ENCODE measurements at regions not wholly inside any gene's neighbourhood (a gene's known extent, or its start where the extent isn't known, plus 50 kb on each side); places are given as distances from the start of the nearest gene placed in this dataset.
"Not testable (repeated sequence)": the region's sequence is repeated elsewhere in the genome, so short reads cannot be mapped to it uniquely, and the experiment has no call there.

DNA sequence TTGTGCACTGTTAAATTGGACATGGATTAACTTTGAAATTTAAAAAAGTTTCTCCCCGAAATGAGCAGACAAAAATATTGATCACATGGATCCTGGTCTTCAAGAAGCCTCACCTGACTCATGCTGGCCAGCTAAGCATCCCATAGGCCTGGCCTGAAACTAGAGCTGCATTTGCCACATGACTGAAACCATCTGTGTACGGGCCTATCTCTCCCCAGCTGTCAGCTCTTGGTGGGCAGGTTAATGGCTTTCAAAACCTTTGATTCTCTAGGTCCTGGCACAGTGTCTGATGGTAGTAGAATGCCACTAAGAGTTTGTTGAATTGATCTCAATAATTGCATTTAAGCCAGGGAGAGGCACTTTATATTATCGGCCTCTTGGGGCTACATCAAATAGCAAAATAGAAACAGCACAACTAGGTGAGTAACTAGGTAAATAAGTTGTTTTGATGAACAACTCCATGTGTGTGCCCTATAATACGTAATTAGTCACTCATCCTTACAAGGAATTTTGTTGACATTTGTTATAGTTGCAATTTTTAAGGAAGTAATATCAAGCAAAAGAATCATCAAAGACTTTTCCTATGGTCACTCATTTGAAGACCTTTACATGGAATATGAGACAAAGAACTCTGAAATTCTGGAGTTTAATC, 251.1 kb downstream of the SP3 start:
- no peak for DNase-seq

DNA sequence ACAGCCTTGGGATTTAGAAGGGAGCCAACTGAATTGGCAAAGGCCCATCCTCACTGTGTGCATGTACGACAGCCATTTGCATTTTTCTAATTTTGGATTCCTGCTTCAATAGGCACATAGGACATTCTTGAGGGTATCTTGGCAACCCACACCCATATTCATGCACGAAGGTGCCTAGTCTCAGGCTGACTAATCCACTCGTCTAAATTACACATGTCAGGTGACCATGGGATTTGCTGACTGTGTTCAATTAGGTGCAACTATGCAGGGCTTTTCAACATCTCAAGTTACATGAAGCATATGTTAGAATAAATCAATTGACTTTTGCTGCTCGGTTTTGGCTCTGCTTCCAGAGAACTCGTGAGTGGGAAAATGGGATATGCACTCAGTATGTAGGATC, 249.7 kb downstream of the SP3 start:
- DNase-seq, result no peak

DNA sequence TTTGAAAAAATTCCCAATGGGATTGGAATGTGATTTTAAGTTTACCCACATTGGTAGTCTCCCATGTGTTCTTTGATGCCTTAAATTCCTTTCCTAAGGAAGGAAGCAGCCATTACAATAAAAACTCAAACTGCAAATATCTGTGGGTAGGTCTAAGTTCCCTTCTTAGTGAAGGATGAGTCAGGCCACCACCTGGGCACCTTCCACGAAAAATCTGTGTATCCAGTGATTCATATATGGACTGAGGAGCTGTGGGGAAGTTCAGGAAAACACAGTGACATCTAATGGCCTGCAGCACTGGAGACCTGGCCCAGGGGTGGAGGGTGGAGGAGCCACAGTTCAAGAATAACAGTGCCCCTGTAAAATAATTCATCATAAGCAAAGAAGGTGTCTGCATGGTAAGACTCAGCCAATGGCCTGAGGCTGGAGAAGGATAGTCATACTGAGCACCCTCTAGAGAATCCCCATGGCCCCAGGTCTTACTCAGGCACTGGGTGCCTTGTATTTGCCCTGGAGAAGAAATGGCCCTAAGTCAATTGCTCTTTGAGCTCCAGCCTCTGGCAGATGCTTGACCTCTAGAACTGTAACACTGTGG, 248.6 kb downstream of the SP3 start:
- DNase-seq, result no peak

DNA sequence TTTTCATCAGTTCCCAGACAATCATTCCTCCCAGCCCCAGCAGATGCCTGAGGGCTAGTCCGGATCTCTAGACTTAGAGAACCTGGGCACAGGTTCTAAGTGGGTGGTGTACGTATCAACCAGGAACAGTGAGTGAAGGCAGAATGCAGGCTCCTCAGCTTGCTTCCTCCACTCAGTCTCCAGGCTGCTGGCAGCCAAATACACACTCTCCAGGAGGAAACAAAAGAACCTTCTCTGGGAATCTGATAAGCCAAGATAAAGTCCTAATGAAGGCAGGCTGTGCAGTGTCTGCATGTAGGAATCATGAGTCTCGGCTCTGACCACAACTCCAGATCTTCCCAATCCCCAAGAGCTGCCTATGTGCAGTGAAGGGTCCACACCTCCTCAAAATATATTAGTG, 245.7 kb downstream of the SP3 start:
- no peak for DNase-seq

GRCh38 chr2:173720306-173720705, 244.9 kb downstream of the SP3 start:
- no peak for DNase-seq

- DNase-seq, result no peak
These were observed 230.4 kb downstream of the SP3 start for GRCh38 chr2:173734797-173735196.

DNA sequence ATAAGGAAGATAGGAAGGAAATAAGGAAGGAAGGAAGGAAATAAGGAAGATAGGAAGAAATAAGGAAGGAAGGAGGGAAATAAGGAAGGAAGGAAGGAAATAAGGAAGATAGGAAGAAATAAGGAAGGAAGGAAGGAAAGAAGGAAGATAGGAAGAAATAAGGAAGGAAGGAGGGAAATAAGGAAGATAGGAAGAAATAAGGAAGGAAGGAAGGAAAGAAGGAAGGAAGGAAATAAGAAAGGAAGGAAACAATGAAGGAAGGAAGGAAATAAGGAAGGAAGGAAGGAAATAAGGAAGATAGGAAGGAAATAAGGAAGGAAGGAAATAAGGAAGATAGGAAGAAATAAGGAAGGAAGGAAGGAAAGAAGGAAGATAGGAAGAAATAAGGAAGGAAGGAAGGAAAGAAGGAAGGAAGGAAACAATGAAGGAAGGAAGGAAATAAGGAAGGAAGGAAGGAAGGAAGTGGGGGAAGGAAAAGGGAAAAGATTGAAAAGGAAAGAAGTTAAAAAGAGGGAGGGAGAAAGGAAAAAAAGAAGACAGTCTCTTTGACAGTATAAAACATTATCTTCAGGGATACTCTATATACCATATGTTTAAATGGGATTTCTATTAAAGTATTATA, 227.1 kb downstream of the SP3 start:
- not testable (repeated sequence) for DNase-seq

- no peak for DNase-seq
These were observed 226.2 kb downstream of the SP3 start for GRCh38 chr2:173739006-173739405.

- no peak for DNase-seq
These were observed 224.5 kb downstream of the SP3 start for GRCh38 chr2:173740639-173741038.

GRCh38 chr2:173741759-173742158, 223.4 kb downstream of the SP3 start:
- DNase-seq, result peak in 1 of 56 donors; percentile 13

GRCh38 chr2:173747035-173747434, 218.1 kb downstream of the SP3 start:
- DNase-seq, result peak in 1 of 56 donors; percentile 1

DNA sequence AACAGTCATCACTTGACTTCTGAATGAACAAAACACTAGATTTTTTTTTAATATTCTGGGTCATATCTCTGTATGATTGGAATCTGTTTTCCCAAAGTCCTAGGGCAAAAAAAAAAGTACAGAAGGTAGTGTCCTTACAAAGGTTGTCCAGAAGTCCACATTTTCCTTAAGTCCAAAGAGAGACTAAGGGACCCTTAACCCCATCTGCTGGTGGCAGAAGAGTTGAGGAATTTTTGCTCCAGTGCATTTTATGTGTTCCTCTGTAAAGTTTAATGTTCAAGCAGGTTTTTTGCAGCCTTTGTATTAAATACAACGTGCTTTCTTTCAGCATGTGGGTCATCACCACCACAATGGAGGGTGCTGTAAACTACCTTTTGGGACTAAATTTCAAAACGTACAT, 215.9 kb downstream of the SP3 start:
- DNase-seq, result no peak

DNA sequence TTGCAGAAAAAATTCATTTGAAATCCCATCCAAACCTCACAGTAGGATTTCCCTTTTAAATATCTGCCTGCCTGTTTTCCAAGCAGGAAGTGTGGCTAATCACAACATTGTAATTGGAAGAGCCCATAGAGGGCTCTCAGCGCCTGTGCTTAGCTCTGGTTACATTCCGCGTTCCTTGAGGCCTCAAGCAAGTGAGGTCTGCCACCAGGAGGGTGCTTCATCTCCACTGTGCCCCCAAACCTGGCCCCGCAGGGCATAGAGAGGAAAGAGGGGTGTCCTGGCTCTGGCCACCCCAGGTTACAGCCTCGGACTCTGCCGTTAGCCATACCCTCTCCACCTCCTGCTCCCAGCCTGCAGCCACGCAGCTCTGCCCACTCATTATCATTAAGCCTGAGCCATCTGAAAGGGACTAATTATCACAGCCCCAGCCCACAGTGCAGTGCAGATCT, 214.8 kb downstream of the SP3 start:
- no peak for DNase-seq

DNA sequence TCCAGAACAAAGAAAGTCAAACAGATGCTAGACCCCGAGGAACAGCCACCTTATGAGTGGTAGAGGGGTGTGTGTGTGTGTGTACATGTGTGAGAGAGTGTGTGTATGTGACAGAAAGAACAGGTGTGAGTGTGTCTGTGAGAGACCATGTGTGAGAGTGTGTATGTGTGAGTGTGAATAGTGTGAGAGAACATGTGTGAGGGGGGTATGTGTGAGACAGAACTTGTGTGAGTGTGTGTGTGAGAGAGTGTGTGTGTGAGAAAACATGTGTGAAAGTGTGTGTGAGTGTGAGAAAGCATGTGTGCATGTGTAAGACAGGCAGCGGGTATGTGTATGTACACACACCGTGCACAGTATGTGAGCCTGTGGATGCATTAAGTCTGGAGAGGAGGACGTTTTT, 214.3 kb downstream of the SP3 start:
- DNase-seq, result no peak

GRCh38 chr2:173751245-173751975, 213.8 kb downstream of the SP3 start:
- no peak for DNase-seq

- DNase-seq, result no peak
These were observed 213.0 kb downstream of the SP3 start for GRCh38 chr2:173752152-173752551.

DNA sequence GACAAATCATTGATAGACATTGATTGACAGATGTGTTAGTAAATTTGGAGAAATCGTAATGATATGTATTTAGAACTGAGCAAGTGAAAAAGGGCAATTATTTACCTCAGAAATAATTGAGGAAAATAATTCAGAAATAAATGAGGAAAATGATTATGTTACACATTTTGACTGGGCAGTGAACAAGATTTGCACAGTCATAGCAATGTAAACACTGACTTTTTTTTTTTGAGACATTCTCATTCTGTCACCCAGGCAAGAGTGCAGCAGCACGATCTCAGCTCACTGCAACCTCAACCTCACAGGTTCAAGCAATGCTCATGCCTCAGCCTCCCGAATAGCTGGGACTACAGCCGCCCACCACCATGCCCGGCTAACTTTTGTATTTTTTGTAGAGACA, 211.7 kb downstream of the SP3 start:
- DNase-seq, result no peak

DNA sequence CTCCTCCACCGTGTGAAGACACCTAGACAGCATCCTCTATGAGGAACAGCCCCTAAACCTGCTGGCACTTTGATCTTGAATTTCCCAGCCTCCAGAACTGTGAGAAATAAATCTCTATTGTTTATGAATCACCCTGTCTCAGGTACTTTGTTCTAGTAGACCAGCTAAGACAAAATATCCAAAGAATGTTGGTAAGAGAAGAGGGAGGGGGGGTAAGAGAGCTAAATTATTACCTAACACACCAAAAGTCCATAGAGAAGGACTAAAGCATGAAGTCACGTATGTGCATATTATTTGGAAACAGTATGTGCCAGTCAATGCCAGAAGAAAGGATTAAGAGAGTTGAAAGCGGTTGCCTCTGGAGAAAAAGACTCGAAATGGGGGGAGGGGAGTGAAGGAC, 211.0 kb downstream of the SP3 start:
- no peak for DNase-seq

DNA sequence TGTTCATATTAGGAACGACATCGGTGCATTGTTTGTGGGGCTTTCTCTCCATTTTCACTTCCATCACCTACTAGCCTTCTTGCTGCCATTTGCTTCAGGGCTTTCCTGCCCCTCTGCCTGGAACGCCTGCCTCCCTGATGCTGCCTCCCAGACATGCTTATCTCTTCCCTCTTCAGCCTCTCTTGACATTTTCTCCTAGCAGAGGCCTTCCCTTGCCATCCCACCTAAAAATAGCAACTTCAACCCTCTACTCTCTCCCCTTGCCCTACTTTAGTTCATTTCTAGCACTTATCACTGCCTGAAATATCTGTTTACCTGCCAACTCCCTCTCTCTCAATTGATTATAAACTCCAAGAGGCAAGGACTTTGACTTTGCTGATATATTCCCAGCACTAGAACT, 210.3 kb downstream of the SP3 start:
- no peak for DNase-seq

DNA sequence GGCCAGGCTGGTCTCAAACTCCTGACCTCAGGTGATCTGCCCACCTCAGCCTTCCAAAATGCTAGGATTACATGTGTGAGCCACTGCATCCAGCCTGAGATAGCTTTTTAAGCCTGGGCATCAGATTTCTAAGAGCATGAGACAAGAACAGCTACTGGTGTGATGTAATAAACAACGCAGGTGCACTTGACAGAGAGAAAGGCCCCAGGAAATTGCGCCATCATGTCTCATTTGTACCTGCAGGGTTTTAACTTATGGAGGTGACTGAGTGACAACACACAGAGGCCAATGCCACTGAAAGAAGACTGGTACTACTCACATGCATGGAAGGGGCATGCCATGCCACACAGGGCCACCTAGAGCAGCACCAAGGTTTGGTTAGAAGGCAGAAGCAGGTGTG, 209.4 kb downstream of the SP3 start:
- DNase-seq, result no peak

GRCh38 chr2:173759959-173760358, 205.2 kb downstream of the SP3 start:
- no peak for DNase-seq

DNA sequence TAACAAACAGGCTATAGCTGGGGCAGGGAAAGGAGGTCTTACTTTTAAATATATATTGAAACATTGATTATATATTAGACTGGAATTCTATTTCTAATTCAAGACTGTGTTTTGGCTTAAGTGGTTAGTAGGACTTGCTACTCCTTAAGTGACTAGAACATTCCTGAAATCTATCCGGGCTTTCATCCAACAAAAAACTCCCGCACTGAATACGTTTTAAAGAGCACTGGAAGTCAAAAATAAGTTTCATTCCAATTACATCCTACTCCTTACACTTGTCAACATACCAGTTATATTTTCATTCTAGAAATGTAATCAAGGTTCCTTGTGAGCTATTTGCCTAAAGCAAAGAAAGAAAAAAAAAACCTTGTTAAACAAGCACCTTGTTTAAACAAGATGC, 204.6 kb downstream of the SP3 start:
- no peak for DNase-seq

Measured in nucleus accumbens (tissue), 56 donors.